ENCODE measurements at regions not wholly inside any gene's neighbourhood (a gene's known extent, or its start where the extent isn't known, plus 50 kb on each side); places are given as distances from the start of the nearest gene placed in this dataset.

- no peak for TF ChIP-seq GATA1 (IDR thresholded peaks at IDR 0.05; ENCODE audit: low read depth, low read length)
- DNase-seq: no peak
Measured at GRCh38 chr14:26808407-26808806, 210.6 kb upstream of the NOVA1 start.

DNA sequence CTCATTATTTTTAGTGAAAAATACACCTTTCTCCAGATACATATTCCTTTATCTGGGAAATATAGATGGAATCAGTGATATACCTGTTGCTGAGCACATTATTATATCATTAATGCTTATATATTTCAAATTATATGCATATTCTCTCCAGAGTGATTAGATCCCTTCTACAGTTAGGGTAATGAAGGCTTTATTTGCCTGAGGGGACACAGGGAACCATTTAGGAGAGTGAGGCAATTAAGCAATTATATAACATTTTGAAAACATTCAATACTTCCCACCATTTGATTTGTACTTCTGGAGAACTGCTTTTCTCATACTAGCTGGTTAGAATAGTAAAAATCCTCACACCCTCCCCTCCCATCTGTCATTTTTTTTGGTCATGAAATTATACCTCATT, 212.8 kb upstream of the NOVA1 start:
- TF ChIP-seq POLR2A (IDR thresholded peaks at IDR 0.05; ENCODE audit: low read length) (no peak), GATA1 (IDR thresholded peaks at IDR 0.05; ENCODE audit: low read depth, low read length) (no peak)
- no peak for DNase-seq

DNA sequence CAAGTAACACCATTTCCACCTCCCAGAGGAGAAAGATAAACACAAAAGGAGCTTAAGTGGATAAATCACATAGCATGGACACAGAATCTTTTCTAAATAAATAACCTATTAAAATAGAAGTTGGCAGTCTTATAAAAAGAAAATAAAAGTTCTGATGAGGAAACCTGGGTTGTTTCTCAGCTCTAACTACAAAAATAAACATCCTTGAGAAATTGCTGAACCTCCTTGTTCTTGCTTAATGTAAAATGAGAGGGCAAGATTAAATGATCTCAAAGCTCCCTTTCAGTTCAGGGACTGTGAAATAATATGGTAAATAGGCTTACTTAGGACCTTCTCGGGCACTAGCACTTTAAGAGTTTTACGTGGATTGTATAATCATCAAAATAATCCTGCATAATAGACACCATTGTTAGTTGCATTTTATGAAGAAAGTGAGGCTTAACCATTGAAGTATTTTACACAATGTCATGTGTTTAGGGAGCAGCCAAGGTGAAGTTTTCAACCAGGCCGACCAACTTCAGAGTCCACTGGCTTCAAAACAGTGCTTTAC, 214.0 kb upstream of the NOVA1 start:
- DNase-seq: no peak
- TF ChIP-seq GATA1 (IDR thresholded peaks at IDR 0.05; ENCODE audit: low read depth, low read length) (no peak), POLR2A (IDR thresholded peaks at IDR 0.05; ENCODE audit: low read length) (no peak)

- DNase-seq: no peak
- TF ChIP-seq GATA1 (IDR thresholded peaks at IDR 0.05; ENCODE audit: low read depth, low read length) (no peak), POLR2A (IDR thresholded peaks at IDR 0.05; ENCODE audit: low read length) (no peak)
Measured at GRCh38 chr14:26820138-26820537, 222.3 kb upstream of the NOVA1 start.

DNA sequence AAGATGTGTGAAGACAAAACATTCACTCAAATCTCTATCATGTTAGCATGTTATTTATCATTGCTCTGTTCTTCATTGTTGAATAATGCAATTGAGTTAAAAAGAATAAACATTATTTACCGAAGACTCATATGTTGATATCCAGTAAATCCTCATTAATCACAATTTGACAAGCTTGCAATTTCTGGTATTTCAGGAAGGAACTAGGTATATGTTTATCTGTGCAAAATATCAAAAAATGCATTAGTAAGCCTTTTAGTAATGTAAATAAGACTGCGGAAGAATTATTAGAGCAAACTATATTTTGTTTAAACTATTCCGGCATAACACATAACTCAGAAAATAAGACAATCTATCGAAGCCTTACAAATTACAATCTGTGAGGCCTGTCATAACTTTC, 222.7 kb upstream of the NOVA1 start:
- no peak for DNase-seq

DNA sequence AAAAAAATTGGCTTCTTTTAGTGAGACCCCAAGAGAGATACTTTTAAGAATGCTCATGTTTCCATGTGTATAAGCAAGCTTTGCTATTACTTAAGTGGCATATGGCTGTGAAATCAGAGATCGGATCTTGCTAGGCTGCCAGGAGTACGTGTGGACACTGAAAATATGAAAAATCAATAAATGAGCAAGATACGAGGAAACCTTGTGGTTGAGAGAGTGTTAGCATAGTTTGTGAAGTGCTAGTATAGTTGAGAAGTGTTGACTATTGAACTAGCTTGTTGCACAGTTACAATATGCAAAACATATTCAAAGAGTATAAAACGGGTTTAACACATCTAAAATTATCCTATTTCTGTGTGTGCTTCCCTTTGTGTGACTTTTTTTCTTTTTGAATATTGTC, 230.9 kb upstream of the NOVA1 start:
- no peak for TF ChIP-seq POLR2A (IDR thresholded peaks at IDR 0.05; ENCODE audit: low read length)
- TF ChIP-seq GATA1 (IDR thresholded peaks at IDR 0.05; ENCODE audit: low read depth, low read length): no peak
- DNase-seq: no peak

More for the DNA sequence above, 222.7 kb upstream of the NOVA1 start:
- TF ChIP-seq GATA1 (IDR thresholded peaks at IDR 0.05; ENCODE audit: low read depth, low read length): no peak
- no peak for TF ChIP-seq POLR2A (IDR thresholded peaks at IDR 0.05; ENCODE audit: low read length)

DNA sequence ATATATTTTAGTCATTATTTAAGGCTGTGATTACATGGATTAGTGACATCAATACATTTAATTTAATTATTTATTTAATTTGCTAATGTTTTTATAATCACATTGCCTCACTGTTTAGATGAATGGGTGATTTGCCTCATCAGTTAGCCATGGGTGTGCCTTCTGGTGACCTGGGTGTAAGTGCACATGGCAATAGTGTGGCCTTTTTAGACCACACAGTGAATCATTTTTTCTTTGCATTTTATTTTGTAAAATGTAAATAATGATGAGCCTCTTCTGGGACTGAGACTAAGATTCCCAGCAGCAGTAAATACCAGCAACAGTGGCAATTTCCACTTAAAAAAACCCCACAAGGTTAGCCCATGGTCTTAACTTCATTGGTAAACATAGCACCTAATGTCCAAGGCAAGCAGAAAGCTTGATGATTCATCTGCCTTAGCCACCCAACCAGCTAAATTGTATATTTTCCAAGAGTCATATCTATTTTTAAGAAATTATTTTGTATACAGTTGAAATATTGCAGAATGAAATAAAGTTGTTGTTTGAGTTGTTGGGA, 235.9 kb upstream of the NOVA1 start:
- TF ChIP-seq GATA1 (IDR thresholded peaks at IDR 0.05; ENCODE audit: low read depth, low read length) (no peak), POLR2A (IDR thresholded peaks at IDR 0.05; ENCODE audit: low read length) (no peak)
- DNase-seq: no peak

DNA sequence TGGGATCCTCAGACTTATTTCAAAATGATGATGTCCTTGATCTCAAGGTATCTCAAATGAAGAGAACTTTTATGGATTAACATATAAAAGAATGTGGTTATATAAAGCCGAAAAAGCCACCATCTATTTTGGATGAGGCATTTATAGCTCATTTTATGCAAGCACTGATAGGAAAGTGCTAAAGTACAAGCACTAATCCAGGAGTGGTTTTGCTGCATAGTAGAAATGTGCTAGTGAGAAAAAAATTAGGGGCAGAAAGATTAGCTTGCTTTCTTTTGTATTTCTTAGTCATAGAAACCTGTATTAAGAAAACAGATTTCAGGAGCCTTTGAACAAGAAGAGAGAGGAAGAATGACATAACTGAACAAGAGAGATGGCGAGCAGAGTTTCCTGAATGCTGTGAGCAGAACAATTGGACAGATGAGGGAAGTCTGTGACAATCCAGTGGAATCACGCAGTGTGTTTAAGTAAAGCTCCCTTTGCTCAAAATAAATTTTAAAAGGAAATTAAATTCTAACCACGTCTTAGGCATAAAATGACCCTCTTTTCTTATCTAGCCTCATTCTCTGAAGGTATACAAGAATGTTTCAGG, 238.2 kb upstream of the NOVA1 start:
- no peak for DNase-seq
- TF ChIP-seq GATA1 (IDR thresholded peaks at IDR 0.05; ENCODE audit: low read depth, low read length) (no peak), POLR2A (IDR thresholded peaks at IDR 0.05; ENCODE audit: low read length) (no peak)

GRCh38 chr14:26839481-26839880, 241.6 kb upstream of the NOVA1 start:
- no peak for DNase-seq
- TF ChIP-seq POLR2A (IDR thresholded peaks at IDR 0.05; ENCODE audit: low read length): no peak
- TF ChIP-seq GATA1 (IDR thresholded peaks at IDR 0.05; ENCODE audit: low read depth, low read length): no peak

- DNase-seq: no peak
- TF ChIP-seq GATA1 (IDR thresholded peaks at IDR 0.05; ENCODE audit: low read depth, low read length): no peak
- TF ChIP-seq POLR2A (IDR thresholded peaks at IDR 0.05; ENCODE audit: low read length): no peak
Measured at GRCh38 chr14:26841326-26841725, 243.5 kb upstream of the NOVA1 start.

DNA sequence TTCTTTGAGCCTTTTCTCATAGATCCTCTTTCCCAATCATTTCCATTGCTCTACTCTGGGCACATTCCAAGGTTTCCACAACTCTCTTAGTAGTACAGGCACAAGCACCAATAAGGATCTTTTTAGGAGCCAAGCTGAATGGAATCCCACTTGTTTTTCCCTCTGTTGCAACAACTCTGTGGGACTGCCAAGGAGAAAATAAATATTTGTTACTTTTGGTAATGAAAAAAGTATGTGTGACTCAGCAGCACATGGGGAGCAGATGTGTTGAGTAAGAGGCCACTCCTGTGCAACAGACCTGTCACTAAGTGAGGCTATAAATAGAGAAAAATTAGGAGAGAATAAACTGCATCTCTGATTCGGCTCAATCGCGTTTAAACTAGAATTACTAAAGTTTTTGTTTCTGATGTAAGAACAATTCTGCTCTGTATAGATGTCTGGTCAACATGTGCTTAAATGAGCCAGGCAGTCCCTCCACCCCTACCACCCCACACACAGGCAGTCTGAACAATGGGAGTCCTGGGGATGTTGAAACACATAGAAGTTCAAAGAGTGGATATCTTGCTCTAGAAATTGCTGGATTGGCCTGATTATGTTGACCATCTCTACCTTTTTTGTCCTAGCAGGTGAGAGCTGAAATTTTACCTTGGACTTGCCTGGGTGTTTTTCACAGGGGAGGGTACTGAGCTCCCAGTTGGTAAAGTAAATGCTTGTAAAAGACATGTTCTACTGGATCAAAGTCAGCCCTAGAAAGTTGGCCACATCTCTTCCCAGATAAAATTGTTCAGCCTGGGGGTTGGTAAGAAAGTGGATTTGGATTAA, 244.3 kb upstream of the NOVA1 start:
- DNase-seq: no peak
- TF ChIP-seq GATA1 (IDR thresholded peaks at IDR 0.05; ENCODE audit: low read depth, low read length) (no peak), POLR2A (IDR thresholded peaks at IDR 0.05; ENCODE audit: low read length) (no peak)

DNA sequence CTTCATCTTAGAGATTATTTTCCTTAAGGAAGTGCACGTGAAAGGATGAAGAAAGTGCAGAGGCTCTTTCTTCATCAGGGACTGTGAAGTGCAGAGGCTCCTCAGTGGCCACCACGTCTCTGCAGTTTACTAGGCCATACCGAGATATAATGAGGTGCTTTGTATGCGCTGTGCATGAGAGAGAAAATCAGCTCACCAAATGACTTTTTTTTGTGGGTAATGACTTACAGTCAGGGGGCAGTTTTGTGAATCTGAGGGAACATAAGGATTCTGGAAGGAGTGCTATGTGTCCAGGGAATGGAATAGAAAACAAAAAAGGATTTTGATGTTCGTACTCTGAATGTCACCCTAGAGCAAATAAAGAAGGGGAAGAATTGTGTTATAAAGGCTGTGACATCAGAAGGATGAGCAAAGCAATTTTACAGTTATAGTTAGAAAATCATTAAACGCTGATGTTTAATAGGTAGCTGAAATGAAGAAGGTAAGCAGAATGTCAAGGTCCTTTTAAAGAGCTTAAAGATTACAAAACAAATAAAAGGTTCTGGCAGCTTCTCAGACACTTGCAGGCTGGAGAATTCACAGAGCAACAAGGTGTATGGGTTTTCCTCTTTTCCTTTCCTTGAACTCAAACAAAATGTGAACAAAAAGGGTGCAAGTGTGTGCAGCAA, 247.5 kb upstream of the NOVA1 start:
- DNase-seq: no peak
- no peak for TF ChIP-seq GATA1 (IDR thresholded peaks at IDR 0.05; ENCODE audit: low read depth, low read length)
- TF ChIP-seq POLR2A (IDR thresholded peaks at IDR 0.05; ENCODE audit: low read length): no peak

GRCh38 chr14:26846388-26846787, 248.6 kb upstream of the NOVA1 start:
- DNase-seq: no peak
- TF ChIP-seq POLR2A (IDR thresholded peaks at IDR 0.05; ENCODE audit: low read length): no peak
- no peak for TF ChIP-seq GATA1 (IDR thresholded peaks at IDR 0.05; ENCODE audit: low read depth, low read length)

DNA sequence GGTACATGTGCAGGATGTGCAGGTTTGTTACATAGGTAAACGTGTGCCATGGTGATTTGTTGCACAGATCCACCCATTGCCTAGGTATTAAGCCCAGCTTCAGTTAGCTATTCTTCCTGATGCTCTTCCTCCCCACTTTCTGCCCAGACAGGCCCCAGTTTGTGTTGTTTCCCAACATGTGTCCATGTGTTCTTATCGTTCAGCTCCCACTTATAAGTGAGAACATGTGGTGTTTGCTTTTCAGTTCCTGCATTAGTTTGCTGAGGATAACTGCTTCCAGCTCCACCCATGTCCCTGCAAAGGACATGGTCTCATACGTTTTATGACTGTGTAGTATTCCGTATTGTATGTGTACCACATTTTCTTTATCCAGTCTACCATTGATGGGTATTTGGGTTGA, 251.7 kb upstream of the NOVA1 start:
- no peak for TF ChIP-seq POLR2A (IDR thresholded peaks at IDR 0.05; ENCODE audit: low read length)
- TF ChIP-seq GATA1 (IDR thresholded peaks at IDR 0.05; ENCODE audit: low read depth, low read length): no peak
- DNase-seq: no peak
